OCI-LY1 (cell line): ENCODE measurements at regions not wholly inside any gene's neighbourhood (a gene's known extent, or its start where the extent isn't known, plus 50 kb on each side); places are given as distances from the start of the nearest gene placed in this dataset.

Experiments
- H2AFZ ChIP-seq: fragments of 200-600 bp; sonication (generic), shearing (Covaris generic); 2 replicates; pipeline ENCODE4 v1.6.0; 2014; ENCODE audit warnings: antibody characterized with exemption, mild to moderate bottlenecking, low read length
- H3F3A ChIP-seq: fragments of 200-600 bp; sonication (generic), shearing (Covaris generic); 2 replicates; pipeline ENCODE4 v1.6.0; 2014; ENCODE audit warnings: mild to moderate bottlenecking, antibody characterized with exemption, low read length, moderate library complexity; ENCODE audit not compliant: insufficient read depth
- H3K27ac ChIP-seq: fragments of 200-600 bp; sonication (generic); 2 replicates; pipeline ENCODE4 v1.5.1; 2014; ENCODE audit warnings: low read length, mixed run types, mild to moderate bottlenecking, low read depth; ENCODE audit not compliant: poor library complexity, severe bottlenecking
- H3K27me3 ChIP-seq: fragments of 200-600 bp; sonication (generic); 2 replicates; pipeline ENCODE4 v1.6.0; 2014; ENCODE audit warnings: antibody characterized with exemption, mild to moderate bottlenecking, low read length, moderate library complexity; ENCODE audit not compliant: insufficient read depth
- H3K36me3 ChIP-seq: fragments of 200-600 bp; sonication (generic); 2 replicates; pipeline ENCODE4 v1.6.1; 2014; ENCODE audit warnings: mild to moderate bottlenecking, antibody characterized with exemption, low read length, moderate library complexity, mixed read lengths; ENCODE audit not compliant: insufficient read depth
- H3K4me1 ChIP-seq: fragments of 200-600 bp; sonication (generic); 2 replicates; pipeline ENCODE4 v1.5.1; 2014; ENCODE audit warnings: mild to moderate bottlenecking, low read length, moderate library complexity; ENCODE audit not compliant: insufficient read depth, severe bottlenecking
- H3K4me2 ChIP-seq: fragments of 200-600 bp; sonication (generic), shearing (Covaris generic); 2 replicates; pipeline ENCODE4 v1.6.1; 2014; ENCODE audit warnings: low read length
- H3K4me3 ChIP-seq: fragments of 200-600 bp; sonication (generic); 2 replicates; pipeline ENCODE4 v1.5.1; 2014; ENCODE audit warnings: low read length, low read depth, mild to moderate bottlenecking, mixed read lengths; ENCODE audit not compliant: poor library complexity, severe bottlenecking
- H3K79me2 ChIP-seq: fragments of 200-600 bp; shearing (Covaris generic); 2 replicates; pipeline ENCODE4 v1.6.1; 2016; ENCODE audit warnings: mixed run types, low read length, mixed read lengths; ENCODE audit not compliant: insufficient read depth
- H3K9ac ChIP-seq: fragments of 200-600 bp; sonication (generic), shearing (Covaris generic); 2 replicates; pipeline ENCODE4 v1.6.1; 2014; ENCODE audit warnings: mild to moderate bottlenecking, low read length, mixed read lengths
- H3K9me2 ChIP-seq: fragments of 200-600 bp; sonication (generic), shearing (Covaris generic); 2 replicates; pipeline ENCODE4 v1.6.1; 2014; ENCODE audit warnings: low read depth, mild to moderate bottlenecking, low read length, mixed read lengths
- H3K9me3 ChIP-seq: fragments of 200-600 bp; shearing (Covaris generic); 2 replicates; pipeline ENCODE4 v1.6.1; 2014; ENCODE audit warnings: low read length, mixed read lengths
- H4K20me1 ChIP-seq: fragments of 200-600 bp; sonication (generic), shearing (Covaris generic); 2 replicates; pipeline ENCODE4 v1.6.0; 2016; ENCODE audit warnings: mild to moderate bottlenecking, low read length; ENCODE audit not compliant: insufficient read depth
- EZH2 ChIP-seq: fragments of 200-600 bp; sonication (generic), shearing (Covaris generic); IDR thresholded peaks from 2 replicates; pipeline ENCODE4 v1.8.0; 2017; ENCODE audit warnings: borderline replicate concordance, mixed run types, mild to moderate bottlenecking, antibody characterized with exemption, low read length, moderate library complexity, mixed read lengths
- TF ChIP-seq, protein P1 (sequence below): fragments of 200-600 bp; sonication (generic), shearing (Covaris generic); IDR thresholded peaks from 2 replicates; pipeline ENCODE4 v1.5.1; 2017; ENCODE audit warnings: mild to moderate bottlenecking, antibody characterized with exemption, low read length, moderate library complexity, mixed read lengths

DNA sequence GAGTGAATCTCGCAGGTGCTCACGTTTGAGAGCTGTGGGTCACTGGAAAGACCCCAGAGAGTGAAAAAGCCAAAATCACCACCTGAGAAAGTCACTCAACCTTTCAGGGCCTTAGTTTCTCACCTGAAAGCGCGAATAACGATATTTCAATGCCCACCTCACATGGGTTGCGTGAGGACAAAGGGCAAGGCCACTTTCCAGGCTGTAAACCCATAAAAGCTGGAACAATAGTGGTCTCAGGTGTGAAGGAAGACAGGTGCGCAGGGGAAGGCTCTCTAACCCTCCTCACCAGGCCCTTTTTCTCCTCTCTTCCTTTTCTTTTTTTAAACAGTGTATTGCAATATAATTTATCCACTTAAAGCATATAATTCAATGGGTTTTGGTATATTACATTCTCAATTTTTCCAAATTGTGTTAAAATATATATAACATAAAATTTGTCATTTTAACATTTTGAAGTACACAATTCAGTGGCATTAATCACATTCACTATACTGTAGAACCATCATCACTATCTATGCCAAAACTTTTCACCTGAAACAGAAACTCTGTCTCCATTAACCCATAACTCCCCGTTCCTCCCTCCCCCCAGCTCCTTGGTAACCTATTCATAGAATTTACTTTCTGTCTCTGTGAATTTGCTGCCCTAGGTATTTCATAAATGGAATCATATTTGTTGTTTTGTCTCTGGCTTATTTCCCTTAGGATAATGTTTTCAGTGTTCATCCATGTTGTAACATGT lies 118.4 kb upstream of the TNR start:
- Histone ChIP-seq H3K9ac (no peak overlapping the region), H3K79me2 (no peaks in the 10 kb centered on the region), H4K20me1 (no peaks in the 10 kb centered on the region), H3F3A (no peaks in the 10 kb centered on the region), H3K36me3 (no peaks in the 10 kb centered on the region), H2AFZ (no peak overlapping the region), H3K4me2 (no peak overlapping the region), H3K27me3 (no peaks in the 10 kb centered on the region), H3K9me3 (no peaks in the 10 kb centered on the region), H3K4me1 (no peaks in the 10 kb centered on the region), H3K4me3 (no peak overlapping the region), H3K9me2 (no peaks in the 10 kb centered on the region), H3K27ac (no peak overlapping the region)
- no peak for TF ChIP-seq EZH2
- TF ChIP-seq, protein P1, sequence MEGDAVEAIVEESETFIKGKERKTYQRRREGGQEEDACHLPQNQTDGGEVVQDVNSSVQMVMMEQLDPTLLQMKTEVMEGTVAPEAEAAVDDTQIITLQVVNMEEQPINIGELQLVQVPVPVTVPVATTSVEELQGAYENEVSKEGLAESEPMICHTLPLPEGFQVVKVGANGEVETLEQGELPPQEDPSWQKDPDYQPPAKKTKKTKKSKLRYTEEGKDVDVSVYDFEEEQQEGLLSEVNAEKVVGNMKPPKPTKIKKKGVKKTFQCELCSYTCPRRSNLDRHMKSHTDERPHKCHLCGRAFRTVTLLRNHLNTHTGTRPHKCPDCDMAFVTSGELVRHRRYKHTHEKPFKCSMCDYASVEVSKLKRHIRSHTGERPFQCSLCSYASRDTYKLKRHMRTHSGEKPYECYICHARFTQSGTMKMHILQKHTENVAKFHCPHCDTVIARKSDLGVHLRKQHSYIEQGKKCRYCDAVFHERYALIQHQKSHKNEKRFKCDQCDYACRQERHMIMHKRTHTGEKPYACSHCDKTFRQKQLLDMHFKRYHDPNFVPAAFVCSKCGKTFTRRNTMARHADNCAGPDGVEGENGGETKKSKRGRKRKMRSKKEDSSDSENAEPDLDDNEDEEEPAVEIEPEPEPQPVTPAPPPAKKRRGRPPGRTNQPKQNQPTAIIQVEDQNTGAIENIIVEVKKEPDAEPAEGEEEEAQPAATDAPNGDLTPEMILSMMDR = no peak

DNA sequence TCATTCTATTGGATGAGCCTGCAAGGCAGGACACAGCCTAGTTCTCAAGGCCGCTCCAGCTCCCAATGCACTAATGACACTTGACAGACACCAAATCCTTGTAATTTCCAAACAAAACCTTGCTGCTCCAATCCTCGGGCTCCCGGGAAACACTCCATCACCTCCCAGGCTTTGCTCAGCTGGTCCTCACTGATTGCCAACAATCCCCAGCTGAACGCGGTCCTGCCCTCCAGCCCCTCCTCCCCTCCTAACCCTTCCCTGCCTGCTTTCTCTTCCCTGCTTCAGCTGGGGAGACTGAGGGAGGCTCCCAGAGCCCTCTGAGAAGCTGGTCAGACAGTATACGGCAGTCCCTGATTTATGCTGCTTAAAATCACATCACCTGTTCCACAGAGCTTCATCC lies 114.4 kb upstream of the TNR start:
- Histone ChIP-seq H3K9me2 (no peaks in the 10 kb centered on the region), H3K4me2 (no peak overlapping the region), H3K4me1 (no peaks in the 10 kb centered on the region), H3K9me3 (no peaks in the 10 kb centered on the region), H3F3A (no peaks in the 10 kb centered on the region), H3K27ac (no peak overlapping the region), H4K20me1 (no peaks in the 10 kb centered on the region), H3K4me3 (no peak overlapping the region), H2AFZ (no peak overlapping the region), H3K27me3 (no peaks in the 10 kb centered on the region), H3K36me3 (no peaks in the 10 kb centered on the region), H3K79me2 (no peaks in the 10 kb centered on the region), H3K9ac (no peak overlapping the region)
- TF ChIP-seq, protein P1 = no peak
- TF ChIP-seq EZH2 = no peak

DNA sequence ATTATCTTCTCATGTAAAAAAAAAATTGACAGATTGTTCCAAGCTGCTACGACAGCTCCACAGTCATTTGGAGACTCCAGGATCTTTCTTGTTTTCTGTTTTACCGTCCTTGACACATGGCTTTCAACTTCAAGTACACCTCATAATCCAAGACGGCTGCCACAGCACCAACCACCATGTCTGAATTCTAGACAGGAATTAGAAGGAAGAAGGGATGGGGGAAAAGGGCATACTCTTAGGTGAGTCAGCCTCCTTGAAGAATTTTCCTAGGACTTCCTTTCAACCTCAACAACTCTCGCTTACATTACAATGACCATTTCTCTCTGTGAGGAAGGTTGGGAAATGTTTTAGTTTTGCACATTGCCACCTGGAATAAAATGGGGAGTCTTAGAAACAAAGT lies 110.3 kb upstream of the TNR start:
- Histone ChIP-seq H3K79me2 (no peaks in the 10 kb centered on the region), H3K9me3 (no peaks in the 10 kb centered on the region), H2AFZ (no peak overlapping the region), H3K36me3 (no peaks in the 10 kb centered on the region), H4K20me1 (no peaks in the 10 kb centered on the region), H3K4me1 (no peaks in the 10 kb centered on the region), H3K4me3 (no peak overlapping the region), H3K9ac (no peak overlapping the region), H3F3A (no peaks in the 10 kb centered on the region), H3K4me2 (no peak overlapping the region), H3K27ac (no peak overlapping the region), H3K9me2 (no peaks in the 10 kb centered on the region), H3K27me3 (no peaks in the 10 kb centered on the region)
- no peak for TF ChIP-seq EZH2
- TF ChIP-seq, protein P1 = no peak
